B cell (primary cell): ENCODE measurements at regions not wholly inside any gene's neighbourhood (a gene's known extent, or its start where the extent isn't known, plus 50 kb on each side); places are given as distances from the start of the nearest gene placed in this dataset.

ENCODE experiments used
- CTCF ChIP-seq: fragments of 200-600 bp; IDR thresholded peaks from one replicate; pipeline ENCODE4 v1.8.0; 2022; ENCODE audit warnings: antibody characterized with exemption, mild to moderate bottlenecking
- EZH2 ChIP-seq: IDR thresholded peaks from 2 replicates; pipeline ENCODE4 v1.6.1; 2012; ENCODE audit warnings: borderline replicate concordance, low read depth, mild to moderate bottlenecking, moderate library complexity, low read length; ENCODE audit not compliant: insufficient read depth, poor library complexity, severe bottlenecking

GRCh38 chr4:123288309-123289025 lies 108.1 kb upstream of the SPRY1 start:
- TF ChIP-seq CTCF (no peak), EZH2 (no peak)
